Keratinocyte (primary cell): ENCODE measurements at regions not wholly inside any gene's neighbourhood (a gene's known extent, or its start where the extent isn't known, plus 50 kb on each side); places are given as distances from the start of the nearest gene placed in this dataset.

Experiments used
- DNase-seq: peaks from one replicate; pipeline ENCODE4 v3.0.0-alpha.2; 2011; ENCODE audit warnings: low read depth, missing footprints, low spot score
- FAIRE-seq: peaks from 2 replicates; lab custom pipeline; 2011; peaks lifted over from hg19 to GRCh38; lab: Jason Lieb, UNC
- H2AFZ ChIP-seq: 2 replicates; pipeline ENCODE4 v1.6.0; 2012; ENCODE audit warnings: low read length, control low read depth, inconsistent platforms; ENCODE audit not compliant: control insufficient read depth
- H3K27ac ChIP-seq: 2 replicates; pipeline ENCODE4 v1.5.1; 2011; ENCODE audit warnings: low read length; ENCODE audit not compliant: control insufficient read depth, insufficient read depth
- H3K27me3 ChIP-seq: 3 replicates; pipeline ENCODE4 v1.6.0; 2011; ENCODE audit warnings: low read length; ENCODE audit not compliant: control insufficient read depth, insufficient read depth; ENCODE audit errors: extremely low read depth
- H3K36me3 ChIP-seq, 2 experiments: 2 replicates in 1 of 2; 3 replicates in 1 of 2; pipeline ENCODE4 v1.5.1; 2011; ENCODE audit warnings: low read length in 2 of 2, mild to moderate bottlenecking in 1 of 2; ENCODE audit not compliant: control insufficient read depth in 2 of 2, insufficient read depth in 2 of 2; ENCODE audit errors: extremely low read depth in 1 of 2
- H3K4me1 ChIP-seq: 3 replicates; pipeline ENCODE4 v1.5.1; 2011; ENCODE audit warnings: low read length; ENCODE audit not compliant: control insufficient read depth, insufficient read depth; ENCODE audit errors: extremely low read depth
- H3K4me2 ChIP-seq: 3 replicates; pipeline ENCODE4 v1.6.0; 2011; ENCODE audit warnings: low read depth, low read length; ENCODE audit not compliant: control insufficient read depth, insufficient read depth; ENCODE audit errors: extremely low read depth
- H3K4me3 ChIP-seq, 3 experiments: fragments of 200-600 bp in 1 of 3; sonication (generic) in 1 of 3; 2 replicates in 2 of 3; 3 replicates in 1 of 3; pipeline ENCODE4 v1.5.1; 2011 to 2016; ENCODE audit warnings: low read length in 3 of 3, mild to moderate bottlenecking in 3 of 3, control low read depth in 2 of 3, inconsistent platforms in 1 of 3, low read depth in 1 of 3, mixed read lengths in 1 of 3, mixed run types in 1 of 3, moderate library complexity in 1 of 3; ENCODE audit not compliant: control insufficient read depth in 2 of 3, insufficient read depth in 2 of 3; ENCODE audit errors: extremely low read depth in 1 of 3
- H3K79me2 ChIP-seq: 2 replicates; pipeline ENCODE4 v1.6.0; 2012; ENCODE audit warnings: low read length; ENCODE audit not compliant: control insufficient read depth, insufficient read depth
- H3K9ac ChIP-seq: 3 replicates; pipeline ENCODE4 v1.6.0; 2011; ENCODE audit warnings: low read length; ENCODE audit not compliant: control insufficient read depth, insufficient read depth; ENCODE audit errors: extremely low read depth
- H3K9me1 ChIP-seq: 3 replicates; pipeline ENCODE4 v1.6.0; 2011; ENCODE audit warnings: low read length; ENCODE audit not compliant: control insufficient read depth, insufficient read depth; ENCODE audit errors: extremely low read depth
- H3K9me3 ChIP-seq: 2 replicates; pipeline ENCODE4 v1.5.1; 2012; ENCODE audit warnings: low read depth, low read length; ENCODE audit not compliant: control insufficient read depth
- H4K20me1 ChIP-seq: 3 replicates; pipeline ENCODE4 v1.6.0; 2011; ENCODE audit warnings: low read length; ENCODE audit not compliant: control insufficient read depth, insufficient read depth; ENCODE audit errors: extremely low read depth
- EZH2 ChIP-seq: IDR thresholded peaks from one replicate; pipeline ENCODE4 v1.6.1; 2012; ENCODE audit warnings: inconsistent platforms, mild to moderate bottlenecking, low read length, moderate library complexity
- dilution Hi-C: fragments of 300-500 bp; cut with MboI; formaldehyde crosslinking; loops from one replicate; pipeline ENCODE4 v1.7.0; 2020; ENCODE audit warnings: low sequenced_read_pairs; ENCODE audit not compliant: extremely low pct_ligation_motif_present
- TF ChIP-seq, protein P1 (sequence below), 3 experiments: IDR thresholded peaks in 1 of 3; conservative IDR thresholded peaks in 1 of 3; optimal IDR thresholded peaks in 1 of 3; 2 replicates in 2 of 3; 3 replicates in 1 of 3; pipeline versions ENCODE3 to v1.5.1; 2011; ENCODE audit warnings: low read length in 3 of 3, mild to moderate bottlenecking in 3 of 3, moderate library complexity in 2 of 3, control low read depth in 1 of 3, inconsistent platforms in 1 of 3; ENCODE audit not compliant: insufficient read depth in 2 of 3; ENCODE audit errors: extremely low read depth in 1 of 3

DNA sequence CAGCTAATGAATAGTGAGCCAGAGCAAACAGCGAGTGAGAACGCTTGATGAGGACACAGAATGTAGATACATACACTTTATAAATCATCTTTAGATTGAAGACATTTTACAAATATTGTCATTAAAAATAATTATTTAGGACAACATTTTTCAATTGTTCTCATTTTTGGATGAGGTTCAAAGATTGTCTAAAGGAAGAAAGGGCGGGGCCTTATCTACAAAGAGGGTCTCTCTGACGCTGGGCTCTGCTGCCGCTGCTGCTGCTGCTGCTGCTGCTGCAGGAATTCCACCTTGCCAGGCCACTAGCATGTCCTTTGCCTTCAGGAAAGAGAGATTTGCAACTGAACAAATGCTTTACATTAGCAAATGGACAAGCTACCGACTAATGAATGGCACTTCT is 220.7 kb upstream of the TMEM161B start:
- Histone ChIP-seq H3K9me3 (no peaks in the 10 kb centered on the region), H3K79me2 (no peaks in the 10 kb centered on the region), H3K27ac (no peak overlapping the region), H3K27me3 (no peaks in the 10 kb centered on the region), H3K4me2 (no peak overlapping the region), H3K9me1 (no peaks in the 10 kb centered on the region), H3K4me3 (no peak overlapping the region), H2AFZ (no peak overlapping the region), H4K20me1 (no peaks in the 10 kb centered on the region), H3K4me1 (no peaks in the 10 kb centered on the region), H3K9ac (no peak overlapping the region), H3K36me3 (no peaks in the 10 kb centered on the region)
- dilution Hi-C loops = no loop called here
- no peak for DNase-seq
- TF ChIP-seq, protein P1, sequence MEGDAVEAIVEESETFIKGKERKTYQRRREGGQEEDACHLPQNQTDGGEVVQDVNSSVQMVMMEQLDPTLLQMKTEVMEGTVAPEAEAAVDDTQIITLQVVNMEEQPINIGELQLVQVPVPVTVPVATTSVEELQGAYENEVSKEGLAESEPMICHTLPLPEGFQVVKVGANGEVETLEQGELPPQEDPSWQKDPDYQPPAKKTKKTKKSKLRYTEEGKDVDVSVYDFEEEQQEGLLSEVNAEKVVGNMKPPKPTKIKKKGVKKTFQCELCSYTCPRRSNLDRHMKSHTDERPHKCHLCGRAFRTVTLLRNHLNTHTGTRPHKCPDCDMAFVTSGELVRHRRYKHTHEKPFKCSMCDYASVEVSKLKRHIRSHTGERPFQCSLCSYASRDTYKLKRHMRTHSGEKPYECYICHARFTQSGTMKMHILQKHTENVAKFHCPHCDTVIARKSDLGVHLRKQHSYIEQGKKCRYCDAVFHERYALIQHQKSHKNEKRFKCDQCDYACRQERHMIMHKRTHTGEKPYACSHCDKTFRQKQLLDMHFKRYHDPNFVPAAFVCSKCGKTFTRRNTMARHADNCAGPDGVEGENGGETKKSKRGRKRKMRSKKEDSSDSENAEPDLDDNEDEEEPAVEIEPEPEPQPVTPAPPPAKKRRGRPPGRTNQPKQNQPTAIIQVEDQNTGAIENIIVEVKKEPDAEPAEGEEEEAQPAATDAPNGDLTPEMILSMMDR (optimal IDR thresholded peaks at IDR 0.05 in 1 of 3, IDR thresholded peaks at IDR 0.05 in 1 of 3, conservative IDR thresholded peaks at IDR 0.05 in 1 of 3; ENCODE audit: extremely low read depth in 1 of 3, insufficient read depth in 2 of 3, low read length in 3 of 3) = no peak
- no peak for TF ChIP-seq EZH2
- no peak for FAIRE-seq

DNA sequence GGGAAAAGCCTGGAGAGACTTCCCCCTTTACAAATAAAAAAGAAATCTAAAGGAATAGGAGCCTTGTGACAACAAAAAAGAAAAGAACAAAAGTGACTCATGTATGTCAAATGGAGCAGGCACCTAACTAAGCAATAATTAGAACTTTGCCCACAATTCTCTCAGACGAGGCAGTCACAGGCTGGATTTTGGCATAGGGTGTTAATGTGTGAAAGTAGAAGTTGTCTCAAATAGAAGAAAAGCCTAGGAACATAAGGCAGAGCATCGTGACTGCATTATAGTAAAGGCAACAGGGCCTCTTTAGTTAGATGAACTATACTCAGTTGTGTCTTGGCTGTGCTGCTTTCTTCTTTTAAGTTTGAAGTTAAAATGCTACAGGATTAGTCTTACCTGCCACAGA is 219.9 kb upstream of the TMEM161B start:
- no peak overlapping the region for H3K4me2 ChIP-seq
- H3K79me2 ChIP-seq = no peaks in the 10 kb centered on the region
- H3K4me1 ChIP-seq = no peaks in the 10 kb centered on the region
- no peaks in the 10 kb centered on the region for H3K9me3 ChIP-seq
- H3K36me3 ChIP-seq = no peaks in the 10 kb centered on the region
- H2AFZ ChIP-seq = no peak overlapping the region
- no peaks in the 10 kb centered on the region for H3K9me1 ChIP-seq
- TF ChIP-seq EZH2 = no peak
- TF ChIP-seq, protein P1 (optimal IDR thresholded peaks at IDR 0.05 in 1 of 3, IDR thresholded peaks at IDR 0.05 in 1 of 3, conservative IDR thresholded peaks at IDR 0.05 in 1 of 3; ENCODE audit: extremely low read depth in 1 of 3, insufficient read depth in 2 of 3, low read length in 3 of 3) = no peak
- H3K27me3 ChIP-seq = no peaks in the 10 kb centered on the region
- H3K27ac ChIP-seq = no peak overlapping the region
- no peaks in the 10 kb centered on the region for H4K20me1 ChIP-seq
- no peak overlapping the region for H3K4me3 ChIP-seq
- FAIRE-seq (no peak), DNase-seq (no peak)
- dilution Hi-C loops = no loop called here
- H3K9ac ChIP-seq = no peak overlapping the region
